ENCODE measurements at regions not wholly inside any gene's neighbourhood (a gene's known extent, or its start where the extent isn't known, plus 50 kb on each side); places are given as distances from the start of the nearest gene placed in this dataset.

- no peak for DNase-seq (ENCODE audit: low spot score)
Measured at GRCh38 chr17:65365169-65365568, 196.3 kb downstream of the AXIN2 start.

GRCh38 chr17:65364438-65364837, 197.0 kb downstream of the AXIN2 start:
- DNase-seq (ENCODE audit: low spot score) = no peak

- DNase-seq (ENCODE audit: low spot score) = peak; percentile 26
Measured at GRCh38 chr17:65362826-65363225, 198.6 kb downstream of the AXIN2 start.

GRCh38 chr17:65360961-65361552, 200.4 kb downstream of the AXIN2 start:
- no peak for DNase-seq (ENCODE audit: low spot score)

- DNase-seq (ENCODE audit: low spot score) = peak; percentile 97
Measured at GRCh38 chr17:65359016-65359415, 202.4 kb downstream of the AXIN2 start.

- no peak for DNase-seq (ENCODE audit: low spot score)
Measured at GRCh38 chr17:65356536-65356935, 204.9 kb downstream of the AXIN2 start.

GRCh38 chr17:65355246-65355645, 206.2 kb downstream of the AXIN2 start:
- no peak for DNase-seq (ENCODE audit: low spot score)

GRCh38 chr17:65349916-65350315, 211.5 kb downstream of the AXIN2 start:
- DNase-seq (ENCODE audit: low spot score) = no peak

GRCh38 chr17:65346166-65346565, 209.0 kb downstream of the RGS9 start:
- DNase-seq (ENCODE audit: low spot score) = peak; percentile 49

GRCh38 chr17:65345261-65346005, 208.3 kb downstream of the RGS9 start:
- peak; percentile 36 for DNase-seq (ENCODE audit: low spot score)

GRCh38 chr17:65340401-65340800, 203.2 kb downstream of the RGS9 start:
- no peak for DNase-seq (ENCODE audit: low spot score)

- no peak for DNase-seq (ENCODE audit: low spot score)
Measured at GRCh38 chr17:65334406-65334805, 197.2 kb downstream of the RGS9 start.

GRCh38 chr17:65332779-65333178, 195.6 kb downstream of the RGS9 start:
- no peak for DNase-seq (ENCODE audit: low spot score)

GRCh38 chr17:65332375-65332774, 195.2 kb downstream of the RGS9 start:
- peak; percentile 44 for DNase-seq (ENCODE audit: low spot score)

GRCh38 chr17:65328567-65328966, 191.4 kb downstream of the RGS9 start:
- no peak for DNase-seq (ENCODE audit: low spot score)

GRCh38 chr17:65324611-65325342, 187.6 kb downstream of the RGS9 start:
- no peak for DNase-seq (ENCODE audit: low spot score)

- DNase-seq (ENCODE audit: low spot score) = no peak
Measured at GRCh38 chr17:65323049-65323448, 185.9 kb downstream of the RGS9 start.

- DNase-seq (ENCODE audit: low spot score) = no peak
Measured at GRCh38 chr17:65320820-65321219, 183.7 kb downstream of the RGS9 start.

- DNase-seq (ENCODE audit: low spot score) = no peak
Measured at GRCh38 chr17:65314212-65314611, 177.0 kb downstream of the RGS9 start.

- no peak for DNase-seq (ENCODE audit: low spot score)
Measured at GRCh38 chr17:65312718-65313377, 175.7 kb downstream of the RGS9 start.

GRCh38 chr17:65311261-65311660, 174.1 kb downstream of the RGS9 start:
- DNase-seq (ENCODE audit: low spot score) = no peak

GRCh38 chr17:65307961-65308316, 170.8 kb downstream of the RGS9 start:
- DNase-seq (ENCODE audit: low spot score) = no peak

All from A172 (cell line).